ENCODE measurements at regions not wholly inside any gene's neighbourhood (a gene's known extent, or its start where the extent isn't known, plus 50 kb on each side); places are given as distances from the start of the nearest gene placed in this dataset.
"Not testable (repeated sequence)": the region's sequence is repeated elsewhere in the genome, so short reads cannot be mapped to it uniquely, and the experiment has no call there.

GRCh38 chr4:82301390-82301789, 72.4 kb downstream of the HNRNPD start:
- DNase-seq: not testable (repeated sequence)

DNA sequence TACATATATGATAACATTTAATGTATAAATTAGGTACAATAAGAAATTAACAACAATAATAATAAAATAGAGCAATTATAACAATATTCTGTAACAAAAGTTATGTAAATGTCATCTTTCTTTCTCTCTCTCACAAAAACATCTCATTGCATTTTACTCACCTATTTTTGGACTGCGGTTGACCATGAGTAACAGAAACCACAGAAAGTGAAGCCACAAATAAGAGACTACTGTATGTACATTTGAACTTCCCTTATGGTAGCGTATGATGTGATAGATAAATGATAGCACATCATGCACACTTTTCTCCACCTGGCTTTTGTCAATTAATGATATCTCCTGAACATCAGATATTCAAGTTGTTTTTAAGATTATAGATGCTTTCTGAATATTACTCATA, 80.5 kb downstream of the HNRNPD start:
- no peak for DNase-seq

DNA sequence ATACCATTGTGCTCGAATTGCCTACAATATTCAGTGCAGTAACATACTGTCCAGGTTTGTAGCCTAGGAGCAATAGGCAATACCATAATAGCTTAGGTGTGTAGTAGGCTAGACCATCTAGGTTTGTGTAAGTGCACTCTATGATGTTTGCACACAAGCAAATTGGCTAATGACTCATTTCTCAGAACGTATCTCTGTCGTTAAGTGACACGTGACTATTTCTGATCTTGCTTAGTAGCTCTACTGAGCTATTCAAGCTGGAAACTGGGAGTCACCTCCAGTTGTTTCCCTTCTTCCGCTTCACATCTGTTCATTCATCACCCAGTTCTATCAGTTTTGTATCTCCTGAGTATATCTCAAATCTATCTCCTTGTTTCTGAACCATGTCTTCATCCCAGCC, 86.1 kb downstream of the HNRNPD start:
- no peak for DNase-seq

DNA sequence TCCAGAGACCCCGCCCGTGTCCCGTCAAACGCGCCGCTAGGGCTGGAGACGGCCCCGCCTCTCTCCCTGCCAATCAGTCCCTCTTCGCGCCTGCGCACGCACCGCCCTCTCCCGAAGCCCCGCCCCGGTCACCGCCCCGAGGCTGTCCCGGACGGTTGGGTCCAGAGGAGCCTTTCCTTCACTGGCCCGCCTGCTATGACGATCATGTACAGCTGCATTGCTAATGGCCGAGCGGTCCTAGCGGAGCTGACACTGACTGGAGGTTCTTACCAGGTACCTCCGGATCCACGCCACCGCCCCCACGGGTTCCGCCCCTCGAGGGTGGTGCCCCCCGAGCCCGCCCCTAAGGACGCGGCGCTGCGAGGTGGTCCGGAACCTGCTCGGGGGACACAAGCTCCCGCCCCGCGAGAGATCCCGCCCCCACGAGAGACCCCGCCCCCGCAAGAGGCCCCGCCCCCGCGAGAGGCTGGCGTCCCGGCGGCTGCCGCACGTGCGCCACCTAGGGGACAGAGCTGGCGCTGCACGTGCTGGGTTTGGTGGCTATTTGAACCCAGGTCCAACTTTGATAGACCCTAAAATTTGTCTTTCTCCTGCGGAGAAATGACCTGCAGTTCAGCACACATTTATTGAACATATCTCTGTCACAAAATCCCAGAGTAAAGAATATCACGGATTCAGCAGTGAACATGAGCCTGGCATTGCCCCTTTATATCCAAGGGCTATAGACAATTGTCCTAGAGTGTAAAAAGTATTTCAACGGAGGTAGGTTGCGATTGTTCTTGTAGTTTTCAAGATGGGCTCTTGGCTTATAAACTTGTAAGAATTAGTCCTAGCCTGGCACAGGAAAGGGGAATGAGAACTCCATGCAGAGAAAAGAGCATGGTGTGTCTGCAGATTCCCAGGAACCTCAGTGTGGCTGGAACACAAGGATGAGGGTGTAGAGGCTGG, 88.7 kb downstream of the HNRNPD start:
- DNase-seq: peak; percentile 86 to 92

DNA sequence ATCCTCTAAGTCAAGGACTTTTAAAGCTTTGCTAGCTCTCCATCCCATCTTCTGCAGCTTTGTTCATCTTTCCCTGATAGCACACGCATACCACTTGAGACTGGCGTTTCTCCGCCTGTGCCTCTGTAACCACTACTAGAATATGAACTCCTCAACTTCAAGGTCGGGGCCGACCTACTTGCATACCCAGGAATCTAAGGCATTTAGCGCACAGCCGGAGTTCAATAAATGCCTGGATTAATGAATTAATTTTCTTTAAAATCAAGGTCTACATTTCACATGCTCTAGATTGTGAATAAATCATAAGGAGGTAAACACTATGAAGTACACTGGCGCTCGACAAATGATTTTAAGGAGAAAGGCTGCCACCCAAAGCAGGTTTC, 89.3 kb downstream of the HNRNPD start:
- peak in 1 of 2 experiments; percentile 51 for DNase-seq

DNA sequence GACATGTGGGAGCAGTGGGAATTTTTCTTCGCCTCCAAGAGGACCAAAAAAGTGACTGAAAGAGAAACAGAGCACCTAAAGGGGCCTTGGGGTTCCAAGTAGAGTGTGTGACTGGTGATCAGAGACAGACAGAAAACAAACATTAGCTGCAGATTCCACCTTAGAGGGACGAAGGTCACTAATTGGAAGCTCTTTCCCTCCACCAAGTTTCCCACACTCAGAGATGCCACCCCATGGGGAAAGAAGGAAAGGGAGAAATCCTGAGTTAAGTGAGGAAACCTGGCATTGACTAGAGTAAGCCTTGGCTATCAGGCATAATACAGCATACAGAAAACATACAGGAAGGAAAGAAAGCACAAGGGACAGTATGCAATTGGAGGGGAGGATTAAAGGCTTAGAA, 90.9 kb downstream of the HNRNPD start:
- peak in 1 of 2 experiments; percentile 4 for DNase-seq

DNA sequence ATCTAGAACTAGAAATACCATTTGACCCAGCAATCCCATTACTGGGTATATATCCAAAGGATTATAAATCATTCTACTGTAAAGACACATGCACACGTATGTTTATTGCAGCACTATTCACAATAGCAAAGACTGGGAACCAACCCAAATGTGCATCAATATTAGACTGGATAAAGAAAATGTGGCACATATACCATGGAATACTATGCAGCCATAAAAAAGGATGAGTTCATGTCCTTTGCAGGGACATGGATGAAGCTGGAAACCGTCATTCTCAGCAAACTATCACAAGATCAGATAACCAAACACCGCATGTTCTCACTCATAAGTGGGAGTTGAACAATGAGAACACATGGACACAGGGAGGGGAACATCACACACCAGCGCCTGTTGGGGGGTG, 94.2 kb downstream of the HNRNPD start:
- not testable (repeated sequence) for DNase-seq

DNA sequence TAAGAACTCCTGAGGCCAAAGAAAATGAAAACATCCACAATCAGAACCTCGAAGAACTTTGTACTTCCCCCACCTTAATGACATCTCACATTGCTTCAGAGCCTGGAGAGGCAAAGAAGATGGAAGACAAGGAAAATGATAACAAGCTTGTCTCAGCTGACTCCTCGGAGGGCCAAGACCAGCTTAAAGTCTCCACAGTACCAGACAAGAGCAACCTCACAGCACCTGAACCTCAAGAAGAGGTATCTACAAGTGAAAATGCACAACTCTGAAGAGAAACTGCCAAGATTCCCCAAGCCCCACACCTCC, 97.5 kb downstream of the HNRNPD start:
- DNase-seq: no peak

DNA sequence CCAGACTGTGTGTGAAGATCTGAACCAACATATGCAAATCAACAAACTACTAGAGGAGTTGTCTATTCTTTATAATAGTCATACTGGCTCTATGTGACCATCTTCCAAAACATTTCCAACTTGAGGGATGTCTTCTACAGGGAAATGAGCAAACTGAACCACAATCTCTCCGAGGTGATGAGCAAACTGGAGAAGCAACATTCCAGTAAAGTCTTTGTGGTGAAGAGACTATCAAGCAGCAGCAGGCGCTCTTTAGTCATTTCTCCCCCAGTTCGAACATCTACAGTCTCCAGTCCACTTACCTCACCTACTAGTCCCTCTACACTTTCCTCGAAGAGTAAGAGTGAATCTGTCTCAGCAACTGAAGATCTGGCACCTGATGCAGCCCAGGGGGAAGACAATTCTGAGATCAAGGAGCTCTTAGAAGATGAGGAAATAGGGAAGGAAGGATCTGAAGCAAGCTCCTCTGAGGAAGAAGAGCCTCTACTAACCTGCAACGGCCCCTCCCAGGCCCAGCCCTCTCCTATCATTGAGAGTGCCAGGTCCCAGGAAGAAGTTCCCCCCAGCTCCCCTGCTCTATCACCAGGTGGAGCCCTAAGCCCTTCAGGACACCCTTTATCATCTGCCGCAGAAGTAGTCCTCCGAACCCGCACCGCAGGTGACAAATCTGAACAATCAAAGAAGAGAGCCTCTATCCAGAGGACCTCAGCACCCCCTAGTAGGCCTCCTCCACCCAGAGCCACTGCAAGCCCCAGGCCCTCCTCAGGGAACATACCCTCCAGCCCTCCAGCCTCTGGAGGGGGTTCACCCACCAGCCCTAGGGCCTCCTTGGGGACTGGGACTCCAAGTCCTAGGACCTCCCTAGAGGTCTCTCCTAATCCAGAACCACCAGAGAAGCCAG, 98.1 kb downstream of the HNRNPD start:
- DNase-seq: no peak

DNA sequence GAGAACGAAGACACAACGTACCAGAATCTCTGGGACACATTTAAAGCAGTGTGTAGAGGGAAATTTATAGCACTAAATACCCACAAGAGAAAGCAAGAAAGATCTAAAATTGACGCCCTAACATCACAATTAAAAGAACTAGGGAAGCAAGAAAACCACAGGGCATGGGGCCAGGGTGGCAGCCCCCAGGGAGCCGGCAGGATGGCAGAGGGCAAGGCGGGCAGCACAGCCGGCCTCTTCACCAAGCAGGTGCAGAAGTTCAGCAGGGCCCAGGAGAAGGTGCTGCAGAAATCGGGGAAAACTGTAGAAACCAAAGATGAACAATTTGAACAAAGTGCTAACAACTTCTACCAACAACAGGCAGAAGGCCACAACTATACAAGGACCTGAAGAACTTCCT, 99.1 kb downstream of the HNRNPD start:
- DNase-seq: not testable (repeated sequence)

DNA sequence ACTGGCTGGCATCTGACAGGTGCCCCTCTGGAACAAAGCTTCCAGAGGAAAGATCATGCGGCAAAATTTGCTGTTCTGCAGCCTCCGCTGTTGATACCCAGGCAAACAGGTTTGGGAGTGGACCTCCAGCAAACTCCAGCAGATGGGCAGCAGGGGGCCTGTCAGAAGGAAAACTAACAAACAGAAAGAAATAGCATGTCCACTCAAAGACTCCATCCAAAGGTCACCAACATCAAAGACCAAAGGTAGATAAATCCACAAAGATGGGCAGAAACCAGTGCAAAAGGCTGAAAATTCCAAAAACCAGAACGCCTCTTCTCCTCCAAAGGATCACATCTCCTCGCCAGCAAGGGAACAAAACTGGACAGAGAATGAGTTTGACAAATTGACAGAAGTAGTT, 101.3 kb downstream of the HNRNPD start:
- not testable (repeated sequence) for DNase-seq

DNA sequence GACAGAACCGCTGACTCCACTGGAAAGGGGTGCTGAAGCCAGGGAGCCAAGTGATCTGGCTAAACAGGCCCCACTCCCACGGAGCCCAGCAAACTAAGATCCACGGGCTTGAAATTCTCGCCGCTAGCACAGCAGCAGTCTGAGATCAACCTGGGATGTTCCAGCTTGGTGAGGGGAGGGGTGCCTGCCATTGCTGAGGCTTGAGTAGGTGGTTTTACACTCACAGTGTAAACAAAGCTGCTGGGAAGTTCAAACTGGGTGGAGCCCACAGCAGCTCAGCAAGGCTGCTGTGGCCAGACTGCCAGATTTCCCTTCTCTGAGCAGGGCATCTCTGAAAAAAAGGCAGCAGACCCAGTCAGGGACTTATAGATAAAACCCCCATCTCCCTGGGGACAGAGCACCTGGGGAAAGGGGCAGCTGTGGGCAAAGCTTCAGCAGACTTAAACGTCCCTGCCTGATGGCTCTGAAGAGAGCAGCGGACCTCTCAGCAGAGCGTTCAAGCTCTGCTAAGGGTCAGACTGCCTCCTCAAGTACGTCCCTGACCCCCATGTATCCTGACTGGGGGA, 101.8 kb downstream of the HNRNPD start:
- DNase-seq: peak; percentile 50 to 80

- no peak for DNase-seq
Measured at GRCh38 chr4:82268826-82269193, 105.0 kb downstream of the HNRNPD start.

- peak; percentile 29 to 60 for DNase-seq
Measured at GRCh38 chr4:82268050-82268825, 105.6 kb downstream of the HNRNPD start.

GRCh38 chr4:82267506-82267905, 106.3 kb downstream of the HNRNPD start:
- no peak for DNase-seq

- no peak for DNase-seq
Measured at GRCh38 chr4:82266345-82266744, 107.4 kb downstream of the HNRNPD start.

GRCh38 chr4:82261084-82261483, 112.7 kb downstream of the HNRNPD start:
- DNase-seq: no peak

DNA sequence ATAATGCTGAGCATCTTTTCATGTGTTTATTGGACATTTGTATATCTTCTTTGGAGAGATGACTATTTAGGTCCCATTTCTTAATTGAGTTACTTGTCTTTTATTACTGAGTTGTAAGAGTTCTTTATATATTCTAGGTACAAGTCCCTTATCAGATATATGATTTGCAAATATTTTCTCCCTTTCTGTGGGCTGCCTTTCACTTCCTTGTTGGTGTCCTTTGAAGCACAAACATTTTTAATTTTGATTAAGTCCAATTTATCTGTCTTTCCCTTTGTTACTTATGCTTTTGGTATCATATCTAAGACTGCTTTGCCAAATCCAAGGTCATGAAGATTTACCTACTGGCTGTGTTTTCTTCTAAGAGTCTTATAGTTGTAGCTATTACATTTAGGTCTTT, 113.2 kb downstream of the HNRNPD start:
- no peak for DNase-seq

- DNase-seq: no peak
Measured at GRCh38 chr4:82256718-82257117, 117.1 kb downstream of the HNRNPD start.

DNA sequence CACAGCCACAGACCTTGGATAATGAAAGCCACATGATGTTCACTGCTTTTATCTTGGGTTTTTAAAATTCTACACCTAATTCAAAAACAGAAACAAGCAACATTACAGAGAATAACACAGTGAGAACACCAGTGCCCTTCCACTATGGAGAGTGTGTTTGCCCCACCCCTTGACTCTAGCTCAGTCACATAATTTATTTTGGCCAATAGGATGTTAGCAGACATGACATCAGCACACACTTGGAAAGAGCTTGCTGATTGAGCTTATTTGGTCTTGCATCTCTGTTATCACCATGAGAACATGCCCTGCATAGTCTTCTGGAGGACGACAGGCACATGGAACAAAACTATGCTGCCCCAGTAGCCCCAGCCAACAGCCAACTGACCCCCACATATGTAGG, 118.1 kb downstream of the HNRNPD start:
- DNase-seq: no peak

DNA sequence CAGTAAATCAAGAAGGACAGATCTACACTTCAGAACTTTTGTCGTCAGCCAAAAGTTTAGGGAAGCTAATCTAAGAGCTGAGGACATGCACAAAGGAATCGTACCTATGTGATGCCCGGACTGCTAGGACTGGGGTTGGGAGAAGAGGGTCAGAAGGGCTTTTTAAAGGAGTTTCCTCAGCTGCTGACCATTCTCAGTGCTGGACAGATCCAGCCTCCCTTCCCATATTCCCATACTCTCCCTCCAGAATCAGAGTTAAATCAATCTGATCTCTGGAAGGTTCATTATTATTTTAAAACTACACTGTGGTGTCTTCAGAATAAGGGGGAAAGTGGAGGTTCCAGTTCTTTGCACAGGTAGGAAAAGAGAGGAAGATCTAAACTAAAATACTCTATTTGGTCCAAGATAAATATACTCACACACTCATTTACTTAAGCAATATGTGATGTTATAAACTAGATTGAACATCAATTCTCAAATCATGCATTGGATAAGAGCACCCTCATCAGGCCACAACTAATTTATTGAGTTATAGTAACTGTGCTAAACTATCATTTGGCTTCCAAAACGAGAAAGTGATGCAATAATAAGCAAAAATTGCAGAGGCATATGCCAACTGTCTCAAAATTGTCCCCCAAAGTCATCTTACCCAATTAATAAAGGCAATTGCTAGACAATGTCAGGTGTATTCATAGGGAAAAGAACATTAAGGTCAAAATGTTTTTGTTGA, 124.7 kb downstream of the HNRNPD start:
- DNase-seq: peak in 1 of 2 experiments; percentile 6

DNA sequence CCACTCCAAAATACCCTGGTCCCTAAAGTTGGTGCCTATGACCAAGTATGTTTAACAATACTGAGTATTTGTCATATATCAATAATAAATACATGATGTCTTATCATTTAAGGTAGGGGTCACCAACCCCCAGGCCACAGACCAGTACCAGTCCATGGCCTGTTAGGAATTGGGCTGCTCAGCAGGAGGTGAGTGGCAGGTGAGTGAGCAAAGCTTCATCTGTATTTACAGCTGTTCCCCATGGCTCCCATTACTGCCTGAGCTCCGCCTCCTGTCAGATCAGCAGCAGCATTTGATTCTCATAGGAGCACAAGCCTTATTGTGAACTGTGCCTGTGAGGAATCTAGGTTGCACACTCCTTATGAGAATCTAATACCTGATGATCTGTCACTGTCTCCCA, 126.2 kb downstream of the HNRNPD start:
- DNase-seq: peak in 1 of 2 experiments; percentile 48
